Fibroblast of villous mesenchyme (primary cell): ENCODE measurements at regions not wholly inside any gene's neighbourhood (a gene's known extent, or its start where the extent isn't known, plus 50 kb on each side); places are given as distances from the start of the nearest gene placed in this dataset.

ENCODE experiments used
- DNase-seq: peaks from one replicate; pipeline ENCODE4 v3.0.0-alpha.2; 2010; ENCODE audit warnings: low read depth
- H3K4me3 ChIP-seq: 2 replicates; pipeline ENCODE4 v1.5.1; 2011; ENCODE audit warnings: low read depth, mild to moderate bottlenecking, low read length
- TF ChIP-seq, protein P1 (sequence below): IDR thresholded peaks from 2 replicates; pipeline ENCODE4 v1.5.1; 2012; ENCODE audit warnings: low read depth, mild to moderate bottlenecking, low read length; ENCODE audit not compliant: insufficient read depth

DNA sequence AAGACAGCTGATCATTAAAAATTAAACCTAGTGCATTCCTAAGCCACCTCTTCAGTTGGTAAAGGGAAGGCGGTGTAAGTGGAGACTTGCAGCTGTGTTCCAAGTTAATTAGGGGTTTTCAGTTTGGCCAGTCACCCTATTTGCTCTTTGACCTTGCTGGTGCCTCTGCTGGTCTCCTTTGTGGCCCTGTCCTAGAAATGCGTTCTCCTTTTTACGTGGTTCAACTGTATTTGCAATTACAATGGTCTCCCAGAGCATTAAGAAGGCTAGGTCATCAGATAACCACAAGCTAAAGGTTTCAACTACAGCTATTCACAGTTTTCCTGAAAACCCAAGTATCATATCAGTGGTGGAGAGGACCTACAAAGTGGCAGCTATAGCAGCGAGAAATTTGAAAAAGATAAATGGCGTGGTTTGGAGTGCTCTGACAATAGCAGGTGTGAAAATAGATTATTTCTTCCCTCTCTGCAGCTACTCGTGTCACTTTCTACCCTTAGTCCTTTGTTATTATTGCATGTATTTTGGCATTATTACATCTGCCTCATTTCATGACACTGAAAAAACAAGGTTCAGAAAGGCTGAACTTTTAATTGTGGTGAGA is 203.5 kb upstream of the TBC1D5 start:
- no peak for DNase-seq
- H3K4me3 ChIP-seq, result no peak overlapping the region
- TF ChIP-seq, protein P1, sequence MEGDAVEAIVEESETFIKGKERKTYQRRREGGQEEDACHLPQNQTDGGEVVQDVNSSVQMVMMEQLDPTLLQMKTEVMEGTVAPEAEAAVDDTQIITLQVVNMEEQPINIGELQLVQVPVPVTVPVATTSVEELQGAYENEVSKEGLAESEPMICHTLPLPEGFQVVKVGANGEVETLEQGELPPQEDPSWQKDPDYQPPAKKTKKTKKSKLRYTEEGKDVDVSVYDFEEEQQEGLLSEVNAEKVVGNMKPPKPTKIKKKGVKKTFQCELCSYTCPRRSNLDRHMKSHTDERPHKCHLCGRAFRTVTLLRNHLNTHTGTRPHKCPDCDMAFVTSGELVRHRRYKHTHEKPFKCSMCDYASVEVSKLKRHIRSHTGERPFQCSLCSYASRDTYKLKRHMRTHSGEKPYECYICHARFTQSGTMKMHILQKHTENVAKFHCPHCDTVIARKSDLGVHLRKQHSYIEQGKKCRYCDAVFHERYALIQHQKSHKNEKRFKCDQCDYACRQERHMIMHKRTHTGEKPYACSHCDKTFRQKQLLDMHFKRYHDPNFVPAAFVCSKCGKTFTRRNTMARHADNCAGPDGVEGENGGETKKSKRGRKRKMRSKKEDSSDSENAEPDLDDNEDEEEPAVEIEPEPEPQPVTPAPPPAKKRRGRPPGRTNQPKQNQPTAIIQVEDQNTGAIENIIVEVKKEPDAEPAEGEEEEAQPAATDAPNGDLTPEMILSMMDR, result no peak

DNA sequence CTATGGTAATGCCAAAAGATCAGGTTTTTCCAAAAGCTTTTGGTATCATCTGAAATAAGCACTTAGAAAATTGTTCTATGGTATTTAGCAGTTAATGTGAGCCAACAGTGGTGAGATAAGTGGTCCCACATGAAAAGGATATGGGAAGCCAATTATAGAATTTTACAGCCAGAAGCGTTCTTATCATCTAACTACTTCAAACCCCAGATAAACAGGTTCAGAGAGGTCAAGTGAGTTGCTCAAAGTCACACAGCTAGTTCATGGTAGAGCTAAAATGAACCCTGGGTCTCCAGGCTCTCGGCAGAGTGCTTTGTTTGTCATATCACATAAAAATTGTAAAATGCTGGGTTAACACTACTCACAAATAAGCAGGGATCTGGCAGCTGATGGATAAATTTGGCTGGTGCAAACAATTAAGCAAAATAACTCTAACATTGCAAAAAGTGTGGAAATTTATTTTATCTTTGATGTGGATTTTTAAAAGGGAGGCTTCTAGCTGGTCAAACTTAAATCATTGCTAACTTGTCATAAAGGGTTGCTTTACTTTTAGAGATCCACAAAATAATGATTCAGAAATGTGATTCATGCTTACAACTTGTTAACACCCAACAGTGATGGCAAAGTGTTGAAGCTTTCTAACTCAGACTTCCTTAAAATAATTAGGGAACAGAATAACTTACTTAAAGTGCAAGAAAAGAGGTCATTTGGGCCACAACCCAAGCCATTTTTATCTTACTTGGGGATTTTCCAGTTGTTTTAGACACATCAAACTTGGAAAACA is 202.8 kb upstream of the TBC1D5 start:
- no peak for DNase-seq
- no peak overlapping the region for H3K4me3 ChIP-seq
- TF ChIP-seq, protein P1, result no peak

DNA sequence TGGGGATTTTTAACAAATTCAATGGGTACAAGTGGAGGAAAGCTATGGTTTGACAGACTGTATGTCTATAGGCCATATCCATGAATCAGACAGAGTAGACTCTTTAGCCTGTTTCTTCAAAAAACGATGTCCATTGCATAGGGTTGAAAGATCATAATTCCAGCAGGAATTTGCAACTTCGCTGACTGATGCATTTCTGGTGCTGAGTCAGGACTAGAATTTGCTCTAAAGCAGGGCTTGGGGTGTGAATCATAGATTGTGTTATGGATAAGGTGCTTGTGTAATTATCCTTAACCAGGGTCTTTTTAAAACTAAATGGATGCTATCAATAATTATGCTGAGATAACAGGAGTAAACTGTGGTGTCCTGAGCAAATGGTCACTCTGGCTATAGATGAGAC is 200.4 kb upstream of the TBC1D5 start:
- TF ChIP-seq, protein P1, result no peak
- no peak overlapping the region for H3K4me3 ChIP-seq
- DNase-seq, result peak; percentile 13

DNA sequence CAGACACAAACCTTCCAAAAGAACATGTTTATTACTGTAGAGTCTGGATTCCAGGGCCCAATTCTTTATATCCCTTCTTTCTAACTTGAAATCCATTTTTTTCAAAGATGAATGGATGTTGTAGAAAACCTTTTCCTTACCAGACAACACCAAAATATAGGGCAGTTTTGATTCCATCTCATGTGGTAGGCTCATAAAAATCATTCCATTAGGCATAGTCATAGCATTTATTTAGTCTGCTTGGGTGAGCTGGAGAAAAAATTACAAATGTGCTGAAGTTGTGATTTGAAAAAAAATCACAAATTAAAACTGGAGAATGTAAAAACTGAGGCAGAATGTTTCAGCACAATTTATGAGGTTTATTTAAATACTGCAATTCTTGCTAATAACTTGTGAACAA is 199.3 kb upstream of the TBC1D5 start:
- DNase-seq, result peak; percentile 4
- TF ChIP-seq, protein P1, result no peak
- no peak overlapping the region for H3K4me3 ChIP-seq

DNA sequence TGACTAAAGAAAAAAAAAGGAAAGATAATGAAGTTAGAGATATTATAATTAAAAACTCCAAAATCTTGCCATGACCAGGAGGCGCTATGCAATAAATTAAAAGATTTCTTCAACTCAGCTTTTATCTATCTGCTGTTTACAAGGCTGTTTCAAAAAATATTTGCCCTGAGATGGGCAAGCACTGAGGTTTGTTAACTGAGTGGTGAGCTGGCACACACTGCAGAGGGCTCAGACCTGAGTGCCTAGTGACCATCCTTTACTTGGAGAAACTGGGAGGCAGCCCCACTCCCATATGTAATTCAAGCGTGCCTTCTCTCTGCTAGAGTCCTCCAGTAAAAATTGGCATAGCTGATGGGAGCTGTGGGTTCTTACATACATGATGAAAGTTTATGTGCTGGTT is 198.7 kb upstream of the TBC1D5 start:
- no peak overlapping the region for H3K4me3 ChIP-seq
- TF ChIP-seq, protein P1, result no peak
- DNase-seq, result no peak

DNA sequence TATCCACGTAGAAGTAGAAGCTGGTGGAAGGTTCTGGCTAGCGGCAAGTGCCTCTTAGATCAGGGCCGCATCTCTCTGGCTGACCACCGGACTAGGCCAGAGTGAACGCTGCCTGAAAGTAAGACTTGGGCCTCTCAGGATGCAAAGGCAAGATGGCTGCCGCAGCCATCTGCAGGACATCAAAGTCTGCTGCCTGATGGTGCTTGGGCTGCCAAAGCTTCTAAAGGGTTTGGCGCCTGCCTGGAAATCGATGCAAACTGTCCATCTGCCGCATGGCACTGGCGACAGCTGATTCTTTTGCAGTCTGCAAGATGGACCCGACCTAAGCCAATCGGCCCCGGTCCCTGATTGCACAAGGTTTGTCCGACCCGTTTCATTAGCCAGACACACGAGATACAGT is 196.7 kb upstream of the TBC1D5 start:
- no peak for DNase-seq
- no peak overlapping the region for H3K4me3 ChIP-seq
- TF ChIP-seq, protein P1, result no peak
